ENCODE measurements at regions not wholly inside any gene's neighbourhood (a gene's known extent, or its start where the extent isn't known, plus 50 kb on each side); places are given as distances from the start of the nearest gene placed in this dataset.

DNA sequence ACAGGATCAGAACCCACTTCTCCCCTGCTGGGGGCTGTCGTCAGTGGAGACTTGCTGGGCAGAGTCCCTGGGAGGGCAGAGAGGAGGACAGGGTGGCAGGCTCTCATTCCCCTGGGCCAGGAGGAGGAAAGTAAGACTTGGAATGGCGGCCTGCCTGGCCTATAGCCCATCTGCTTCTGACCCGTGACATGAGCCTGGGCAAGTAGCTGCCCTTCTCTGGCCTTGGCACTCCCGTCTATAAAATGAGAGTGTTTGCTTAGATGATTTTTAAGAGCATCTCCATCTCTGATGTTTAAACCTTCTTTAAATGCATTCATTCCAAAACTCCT is 173.0 kb downstream of the DDX1 start:
- no peak for TF ChIP-seq POLR2A (IDR thresholded peaks at IDR 0.05)
- TF ChIP-seq, protein P1, sequence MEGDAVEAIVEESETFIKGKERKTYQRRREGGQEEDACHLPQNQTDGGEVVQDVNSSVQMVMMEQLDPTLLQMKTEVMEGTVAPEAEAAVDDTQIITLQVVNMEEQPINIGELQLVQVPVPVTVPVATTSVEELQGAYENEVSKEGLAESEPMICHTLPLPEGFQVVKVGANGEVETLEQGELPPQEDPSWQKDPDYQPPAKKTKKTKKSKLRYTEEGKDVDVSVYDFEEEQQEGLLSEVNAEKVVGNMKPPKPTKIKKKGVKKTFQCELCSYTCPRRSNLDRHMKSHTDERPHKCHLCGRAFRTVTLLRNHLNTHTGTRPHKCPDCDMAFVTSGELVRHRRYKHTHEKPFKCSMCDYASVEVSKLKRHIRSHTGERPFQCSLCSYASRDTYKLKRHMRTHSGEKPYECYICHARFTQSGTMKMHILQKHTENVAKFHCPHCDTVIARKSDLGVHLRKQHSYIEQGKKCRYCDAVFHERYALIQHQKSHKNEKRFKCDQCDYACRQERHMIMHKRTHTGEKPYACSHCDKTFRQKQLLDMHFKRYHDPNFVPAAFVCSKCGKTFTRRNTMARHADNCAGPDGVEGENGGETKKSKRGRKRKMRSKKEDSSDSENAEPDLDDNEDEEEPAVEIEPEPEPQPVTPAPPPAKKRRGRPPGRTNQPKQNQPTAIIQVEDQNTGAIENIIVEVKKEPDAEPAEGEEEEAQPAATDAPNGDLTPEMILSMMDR (IDR thresholded peaks at IDR 0.05): no peak

All from thyroid gland (tissue), 4 donors.